GM21717 (cell line): ENCODE measurements at regions not wholly inside any gene's neighbourhood (a gene's known extent, or its start where the extent isn't known, plus 50 kb on each side); places are given as distances from the start of the nearest gene placed in this dataset.

Experiments
- ATAC-seq: cut with Tn5 transposase; IDR thresholded peaks from one replicate; pipeline ENCODE4 v1.9.1; 2021; ENCODE audit warnings: mild to moderate bottlenecking, moderate library complexity; ENCODE audit not compliant: unreplicated experiment

DNA sequence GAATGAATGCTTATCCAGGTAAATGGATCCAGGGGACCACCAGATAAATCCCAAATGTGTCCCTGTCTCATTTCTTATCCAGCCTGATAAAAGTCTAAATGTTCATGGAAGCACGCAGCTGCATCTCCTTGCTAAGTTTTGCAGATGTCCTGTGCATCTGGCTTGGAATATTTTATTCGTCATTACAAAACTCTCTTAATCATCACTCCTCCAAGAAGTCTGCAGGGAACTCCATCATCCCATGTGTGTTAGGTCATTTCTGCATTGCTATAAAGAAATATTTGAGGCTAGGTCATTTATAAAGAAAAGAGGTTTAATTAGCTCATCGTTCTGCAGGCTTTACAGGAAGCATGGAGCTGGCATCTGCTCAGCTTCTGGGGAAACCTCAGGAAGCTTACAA is 297.2 kb downstream of the HS3ST1 start:
- no peak for ATAC-seq

DNA sequence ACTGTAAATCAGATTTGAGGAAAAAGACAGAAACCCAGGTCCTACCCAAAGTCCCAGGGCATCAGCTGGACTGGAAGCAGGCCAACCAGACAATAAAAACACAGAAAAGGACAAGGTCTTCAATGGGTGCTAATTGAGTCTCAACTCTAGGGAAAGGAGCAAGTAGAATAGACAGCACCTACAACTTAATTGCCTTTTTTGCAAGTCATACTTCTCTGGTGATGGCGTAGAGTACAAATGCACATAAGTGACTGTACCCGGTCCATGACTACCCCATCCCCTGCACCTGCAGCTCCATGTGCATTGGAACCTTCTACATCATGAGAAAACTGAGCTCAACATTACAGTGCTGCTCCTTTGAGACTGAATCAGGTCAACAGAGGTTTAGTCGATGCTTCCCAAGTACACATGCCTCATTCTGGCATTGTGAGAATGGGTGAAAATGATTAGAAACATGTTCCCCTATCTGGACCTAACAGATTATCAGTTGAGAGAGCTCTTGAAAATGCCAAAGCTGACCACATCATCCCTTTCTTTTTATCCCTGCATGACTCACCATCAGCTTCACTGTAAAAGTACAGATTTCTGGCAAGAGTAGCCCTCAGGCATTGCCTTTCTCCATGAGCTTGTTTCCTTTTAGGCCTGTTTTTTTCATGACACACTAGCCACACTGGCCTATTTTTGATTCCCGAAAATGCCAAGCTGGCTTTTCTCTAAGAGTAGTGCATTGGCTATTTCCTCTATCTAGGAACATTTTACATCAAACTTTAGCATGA is 298.3 kb downstream of the HS3ST1 start:
- no peak for ATAC-seq

DNA sequence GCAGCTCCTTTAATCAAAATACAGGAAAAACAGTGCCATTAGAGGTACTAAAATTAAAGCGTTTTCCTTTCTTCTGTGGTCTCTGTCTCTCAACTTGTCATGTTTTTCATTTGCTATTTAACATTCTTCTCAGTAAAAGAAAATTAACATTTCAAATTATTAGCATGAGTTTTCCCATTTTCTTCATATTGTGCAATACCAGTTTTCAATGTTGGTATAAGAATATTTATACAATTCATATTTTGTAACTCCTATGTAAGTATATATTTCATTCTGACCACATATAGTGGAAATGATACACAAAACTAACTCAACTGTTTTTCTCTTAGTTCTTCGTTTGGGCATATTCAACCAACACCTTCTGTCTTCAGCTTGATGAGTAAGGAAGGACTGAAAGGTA is 308.3 kb downstream of the HS3ST1 start:
- no peak for ATAC-seq

DNA sequence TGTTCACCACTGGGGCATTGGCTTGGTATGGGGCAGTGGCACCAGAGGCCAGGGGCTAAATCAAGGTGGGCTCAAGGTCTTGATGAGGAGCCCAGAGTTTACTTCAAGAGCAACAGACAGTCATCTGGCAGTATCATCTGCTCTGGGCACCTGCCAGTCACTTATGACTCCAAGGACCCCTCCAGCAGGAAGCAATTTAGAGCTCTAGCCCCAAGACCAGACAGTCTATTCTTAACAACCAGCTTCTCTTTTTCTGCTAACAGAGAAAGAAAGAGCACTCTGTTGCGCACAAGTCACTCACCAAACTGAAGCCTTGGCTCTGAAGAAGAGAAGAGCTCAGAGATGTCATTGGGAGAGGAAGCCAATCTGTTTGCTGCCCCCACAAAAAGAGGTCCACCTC is 309.2 kb downstream of the HS3ST1 start:
- no peak for ATAC-seq

DNA sequence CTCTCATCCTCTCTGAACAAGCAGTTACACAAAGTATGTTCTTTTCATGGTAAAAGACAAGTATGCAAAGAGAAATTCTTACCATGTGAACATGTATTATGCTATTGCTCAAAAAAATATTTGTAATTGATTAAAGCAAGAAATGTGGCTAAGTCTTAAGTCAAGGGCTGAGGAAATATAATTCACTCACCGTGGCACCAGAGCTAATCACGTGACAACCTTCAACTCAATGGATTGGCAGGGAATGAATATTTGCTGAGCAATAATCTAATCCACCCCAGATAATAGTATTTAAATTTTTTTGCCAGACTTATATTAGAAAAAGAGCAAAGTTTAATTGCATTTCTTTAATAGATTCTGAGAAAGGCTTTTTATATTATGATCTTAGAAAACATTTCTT is 310.2 kb downstream of the HS3ST1 start:
- ATAC-seq: no peak

DNA sequence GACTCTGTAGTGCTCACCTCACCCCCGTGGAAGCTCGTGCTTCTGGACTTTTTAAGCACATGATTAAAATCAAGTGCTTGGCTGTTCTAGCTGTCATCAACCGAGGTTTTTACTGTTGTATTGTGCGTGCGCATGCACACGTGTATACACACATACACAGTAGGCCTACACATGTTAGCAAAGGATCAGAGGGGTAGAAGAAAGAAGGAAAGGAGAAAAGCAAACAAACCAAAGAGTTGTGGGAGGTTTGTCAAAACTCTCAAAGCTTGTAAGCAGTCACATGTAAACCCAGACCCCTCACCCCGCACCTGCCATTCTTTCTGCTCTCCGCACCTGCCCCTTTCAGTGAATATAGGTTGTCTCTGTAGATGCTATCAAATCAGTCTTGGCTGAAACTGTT is 311.8 kb downstream of the HS3ST1 start:
- no peak for ATAC-seq

DNA sequence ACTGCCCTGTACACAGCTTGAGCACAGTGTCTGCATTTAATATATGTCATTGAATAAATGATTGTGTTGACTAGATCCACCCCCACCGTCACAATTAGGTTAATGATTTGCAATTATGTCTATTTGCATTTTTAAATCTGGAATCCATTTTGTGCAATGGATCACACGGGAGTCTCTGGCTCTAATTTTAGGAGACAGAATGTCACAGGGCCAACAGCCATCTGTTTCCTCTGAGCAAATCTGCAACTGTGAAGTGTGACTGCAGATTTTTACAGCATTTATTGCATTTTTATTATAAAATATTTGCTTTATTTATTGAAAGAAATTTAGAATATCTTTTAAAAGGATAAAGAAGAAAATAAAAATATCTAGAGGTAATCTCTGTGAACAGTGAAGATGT is 316.8 kb downstream of the HS3ST1 start:
- no peak for ATAC-seq

DNA sequence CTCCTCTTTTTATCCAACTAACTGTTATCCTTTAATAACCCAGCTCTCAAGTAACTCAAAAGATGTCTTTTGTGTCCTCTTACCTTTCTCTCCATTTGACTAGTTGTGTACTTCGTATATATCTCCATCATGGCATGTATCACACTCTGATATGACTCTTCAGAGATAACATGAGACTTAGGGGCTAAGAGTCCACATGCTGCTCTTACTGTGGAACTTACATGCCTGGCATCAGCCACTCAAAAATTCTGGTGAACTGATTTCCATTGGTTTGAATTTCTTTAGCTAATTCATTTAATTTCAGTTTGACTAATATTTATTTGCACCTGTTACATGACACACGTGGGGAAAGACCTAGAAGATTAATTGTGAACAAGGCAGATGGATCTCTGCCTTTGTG is 317.3 kb downstream of the HS3ST1 start:
- ATAC-seq: no peak

DNA sequence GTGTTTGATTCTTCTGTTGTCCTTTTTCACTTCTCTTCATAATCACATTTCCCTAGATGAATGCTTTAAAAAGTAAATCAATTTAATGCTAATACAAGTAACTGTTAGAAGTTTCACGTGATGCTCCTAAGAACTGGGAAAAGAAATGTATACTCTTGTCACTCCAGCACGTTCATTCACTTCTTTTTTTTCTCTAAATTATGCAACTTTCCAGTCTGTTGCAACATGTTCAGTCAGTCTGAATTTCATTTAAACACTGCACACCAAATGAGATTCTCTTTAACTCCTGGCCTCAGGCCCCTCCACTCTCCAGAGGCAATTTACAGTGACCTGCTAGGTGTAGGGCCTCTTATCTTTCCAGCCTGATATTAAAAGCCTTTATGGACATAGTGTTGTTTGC is 321.9 kb downstream of the HS3ST1 start:
- ATAC-seq: no peak

DNA sequence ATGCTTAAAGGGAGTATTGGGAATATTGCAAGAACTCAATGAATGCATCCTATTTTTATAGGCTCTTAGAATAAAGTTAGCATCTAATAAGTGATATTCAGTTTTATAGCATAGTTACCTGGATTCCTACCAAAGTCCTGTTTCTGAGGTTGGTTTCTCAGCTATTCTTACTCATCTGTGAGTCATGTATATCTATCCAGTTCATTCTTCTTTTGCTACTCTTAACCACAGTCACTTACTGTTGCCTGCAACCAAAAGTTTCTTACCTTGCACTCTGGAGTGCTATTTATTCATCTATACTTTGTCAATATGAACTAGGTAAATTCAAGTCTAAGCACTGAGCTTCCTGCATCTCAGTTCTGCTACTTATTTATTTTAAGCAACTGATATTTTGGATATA is 322.5 kb downstream of the HS3ST1 start:
- no peak for ATAC-seq

DNA sequence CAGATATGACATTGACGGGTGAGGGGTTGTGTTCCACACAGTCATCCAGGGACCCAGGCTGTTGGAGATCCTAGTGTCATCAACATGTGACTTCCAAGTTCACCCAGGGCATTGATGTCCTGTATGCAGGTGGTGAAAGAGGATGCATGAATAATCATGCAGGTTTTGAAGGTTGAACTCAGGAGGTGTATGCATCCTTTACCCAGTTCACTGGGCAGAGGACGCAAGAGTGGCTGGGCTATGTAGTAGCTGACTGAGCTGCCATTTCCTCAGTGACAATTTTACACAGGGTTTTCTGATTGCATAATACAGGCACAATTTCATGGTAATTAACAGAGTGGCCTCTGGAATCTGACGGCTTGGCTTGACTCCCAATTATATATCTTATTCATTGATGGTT is 323.0 kb downstream of the HS3ST1 start:
- ATAC-seq: no peak

DNA sequence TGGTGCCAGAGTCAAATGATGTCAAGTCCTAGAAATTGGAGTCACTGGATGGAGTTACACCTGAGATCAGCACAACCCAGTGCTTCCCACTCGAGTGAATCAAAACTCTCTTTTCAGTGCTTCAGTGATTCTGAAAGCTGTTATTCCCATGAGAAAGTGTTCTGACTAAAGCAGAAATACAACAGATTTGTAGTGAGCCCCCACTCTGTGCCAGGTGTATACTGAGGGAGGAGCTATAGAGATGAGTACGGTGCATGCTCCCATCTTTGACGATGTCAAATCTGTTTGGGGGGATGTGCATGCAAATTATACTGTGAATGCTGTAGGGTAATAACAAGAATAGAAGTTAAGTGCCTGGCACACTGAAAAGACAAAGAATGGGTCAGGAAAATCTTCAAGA is 330.2 kb downstream of the HS3ST1 start:
- peak; percentile 54 for ATAC-seq

DNA sequence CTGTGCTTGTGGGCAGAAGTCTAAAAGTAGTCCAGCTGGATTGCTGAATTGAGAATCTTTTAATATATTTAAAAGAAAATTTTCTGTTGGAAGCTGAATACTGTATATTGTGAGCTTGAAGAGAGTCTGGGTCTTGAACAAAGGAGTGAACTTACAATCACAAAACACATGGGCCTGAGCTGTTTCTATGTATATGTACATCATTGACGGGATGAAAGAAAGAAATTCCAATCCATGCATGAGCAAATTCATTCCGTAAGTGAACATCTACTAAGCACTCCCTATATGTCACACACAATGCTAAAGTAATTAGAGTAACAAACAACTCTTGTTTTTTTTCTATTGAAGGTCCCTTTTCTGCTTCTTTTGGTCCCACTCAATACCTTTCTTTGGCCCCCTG is 331.0 kb downstream of the HS3ST1 start:
- ATAC-seq: no peak

DNA sequence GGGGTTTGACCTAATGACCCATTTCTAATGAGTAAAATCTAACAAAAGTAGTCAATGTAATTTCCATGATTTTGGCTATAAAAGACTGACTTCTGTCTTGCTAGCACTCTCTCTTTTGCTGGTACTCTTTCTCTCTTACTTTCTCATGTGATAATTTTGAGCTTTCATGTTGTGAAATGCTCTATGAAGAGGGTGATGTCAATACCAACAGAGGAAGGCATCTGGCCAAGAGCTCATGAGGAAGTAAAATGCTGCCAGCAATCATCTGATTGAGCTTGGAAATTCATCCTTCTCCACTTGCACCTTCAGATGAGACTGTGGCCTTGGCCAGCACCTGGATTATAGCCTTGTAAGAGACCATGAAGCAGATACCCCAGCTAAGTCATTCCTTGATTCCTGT is 347.7 kb downstream of the HS3ST1 start:
- ATAC-seq: no peak

DNA sequence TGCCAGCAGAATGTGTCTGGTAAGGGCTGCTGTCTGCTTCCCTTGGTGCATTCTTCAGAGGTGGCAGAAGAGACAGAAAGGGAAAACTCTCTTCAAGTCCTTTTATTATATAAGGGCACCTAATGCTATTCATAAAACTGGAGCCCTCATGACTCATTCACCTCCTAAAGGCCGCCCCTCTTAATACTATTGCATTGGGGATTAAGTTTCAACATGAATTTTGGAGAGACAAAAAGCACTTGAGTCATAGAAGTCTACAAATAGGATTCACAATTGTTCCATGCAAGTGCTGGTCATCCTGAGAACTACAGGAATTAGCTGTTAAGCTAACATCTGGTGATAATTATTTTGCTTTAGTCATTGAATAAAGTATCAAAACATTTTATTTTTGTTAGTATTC is 349.5 kb downstream of the HS3ST1 start:
- no peak for ATAC-seq

DNA sequence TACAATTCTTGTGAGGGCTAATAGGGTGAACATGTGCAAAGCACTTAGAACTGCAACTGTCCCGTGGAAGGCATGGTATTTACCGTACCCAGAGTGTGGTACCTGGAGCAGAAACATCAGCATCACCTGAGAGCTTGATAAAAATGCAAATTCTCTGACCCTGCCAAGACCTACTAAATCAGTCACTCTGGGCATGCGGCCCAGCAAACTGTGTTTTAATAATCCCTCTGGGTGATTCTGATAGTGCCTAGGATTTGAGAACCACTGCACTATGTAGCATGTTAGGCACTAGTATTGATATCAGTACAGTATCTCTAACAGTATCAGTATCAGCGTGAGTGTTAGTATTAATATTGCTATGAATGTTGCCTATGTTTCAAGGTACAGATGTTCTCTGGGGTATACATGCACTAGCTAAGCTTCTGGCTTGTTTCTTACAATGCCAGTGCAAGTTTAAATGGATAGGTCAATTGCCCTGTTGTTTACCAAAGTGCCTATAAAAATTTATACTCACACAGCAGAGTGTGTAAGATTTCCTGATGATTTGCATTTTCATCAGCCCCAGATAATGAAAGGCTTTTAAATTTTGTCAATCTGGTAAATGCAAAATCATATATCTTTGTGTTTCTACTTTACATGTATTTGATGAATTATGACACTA is 354.0 kb downstream of the HS3ST1 start:
- no peak for ATAC-seq

DNA sequence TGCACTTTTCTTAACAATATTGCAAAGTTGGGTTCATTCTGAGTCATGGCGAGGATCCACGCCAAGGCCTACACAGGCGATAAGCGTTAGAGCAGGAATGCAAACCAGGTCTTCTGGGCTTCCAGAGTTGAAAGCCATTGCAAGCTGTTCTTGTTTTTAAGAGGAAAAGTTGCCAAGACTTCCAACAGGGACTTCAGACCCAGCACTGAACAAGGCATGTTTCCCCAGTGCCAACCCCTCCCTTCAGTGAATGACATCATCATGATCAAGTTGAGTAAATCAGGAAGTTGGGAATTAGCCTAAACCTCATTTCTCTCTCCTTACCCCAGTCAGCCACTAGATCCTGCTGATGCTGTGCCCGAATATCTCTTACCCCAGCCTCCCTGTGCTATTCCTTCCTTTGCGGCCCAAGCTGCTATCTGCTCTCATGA is 355.1 kb downstream of the HS3ST1 start:
- no peak for ATAC-seq

DNA sequence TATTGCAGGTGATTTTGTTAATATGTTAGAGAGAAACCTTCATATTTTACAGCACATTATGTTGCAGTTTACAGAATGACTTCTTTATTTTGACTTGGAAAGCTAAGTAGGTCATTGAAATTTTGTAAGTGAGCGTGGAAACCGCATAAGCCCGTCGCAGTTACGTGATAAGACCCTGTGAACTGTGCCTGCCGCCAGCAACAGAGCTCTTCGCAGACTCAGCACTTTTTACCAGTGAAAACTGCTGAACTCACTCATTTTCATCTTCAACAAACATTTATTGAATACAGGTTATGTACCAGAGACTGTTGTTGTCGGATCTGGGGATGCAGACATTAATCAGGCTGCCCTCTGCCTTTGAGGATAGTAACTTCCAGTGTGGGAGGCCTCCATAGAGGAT is 355.7 kb downstream of the HS3ST1 start:
- no peak for ATAC-seq

DNA sequence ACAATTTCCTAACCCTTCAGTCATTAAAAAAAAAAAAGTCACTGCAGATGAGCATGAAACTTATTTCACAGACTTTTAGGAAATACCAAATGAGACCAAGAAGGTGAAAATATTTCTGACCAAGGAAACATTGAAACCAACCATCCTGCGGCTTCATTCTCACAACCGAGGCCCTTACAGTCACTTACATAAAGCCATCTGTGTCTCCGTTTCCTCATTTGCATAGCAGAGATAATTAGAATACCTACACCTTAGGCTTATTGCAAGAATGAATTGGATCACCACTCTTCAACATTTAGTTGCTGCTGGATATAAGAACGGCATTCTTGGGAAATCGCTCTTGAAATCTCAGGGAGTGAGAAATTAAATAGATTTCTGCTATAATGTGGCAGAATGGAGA is 356.2 kb downstream of the HS3ST1 start:
- no peak for ATAC-seq

DNA sequence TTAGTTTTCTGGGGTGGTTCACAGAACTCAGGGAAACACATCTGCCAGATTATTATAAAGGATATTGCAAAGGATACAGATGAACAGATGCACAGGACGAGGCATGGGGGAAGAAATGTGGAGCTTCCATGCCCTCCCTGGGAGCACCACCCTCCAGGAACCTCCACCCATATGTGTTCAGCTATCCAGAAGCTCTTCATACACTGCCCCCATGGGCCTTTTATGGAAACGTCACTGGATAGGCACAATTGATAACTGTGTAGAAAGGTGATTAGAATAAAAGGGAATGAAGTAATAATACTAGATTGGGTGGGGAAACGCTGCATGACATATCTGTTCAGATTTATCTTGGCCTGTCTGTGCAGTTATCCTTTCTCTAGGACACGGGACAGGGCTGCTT is 357.9 kb downstream of the HS3ST1 start:
- no peak for ATAC-seq

DNA sequence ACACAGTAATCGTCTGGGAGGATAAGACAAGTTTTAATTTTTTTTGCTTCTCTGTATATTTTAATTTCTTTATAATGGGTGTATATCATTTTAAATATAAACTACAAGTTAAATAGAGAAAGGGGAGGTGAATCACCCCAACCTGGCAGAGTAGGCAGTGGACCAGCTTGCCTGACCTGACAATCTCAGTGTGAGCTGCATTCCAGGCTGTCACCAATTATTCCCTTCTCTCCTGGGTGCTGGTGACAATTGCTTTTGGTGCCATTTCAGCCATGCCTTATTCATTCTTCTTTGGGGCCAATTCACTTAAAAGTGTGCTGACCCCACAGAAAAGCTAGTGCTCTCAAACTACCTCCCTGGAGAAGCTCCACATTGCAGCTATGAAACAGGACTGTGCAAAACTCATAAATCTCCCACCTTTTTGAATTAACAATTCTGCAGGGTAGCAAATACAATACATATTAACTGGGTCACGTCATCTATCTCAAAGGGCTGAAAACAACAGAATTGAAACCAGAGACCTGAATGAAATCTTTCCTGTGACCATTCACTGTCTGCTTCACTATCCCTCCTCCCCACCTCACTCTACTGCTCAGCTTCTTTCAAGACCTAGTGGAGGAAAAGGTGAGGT is 359.0 kb downstream of the HS3ST1 start:
- no peak for ATAC-seq

DNA sequence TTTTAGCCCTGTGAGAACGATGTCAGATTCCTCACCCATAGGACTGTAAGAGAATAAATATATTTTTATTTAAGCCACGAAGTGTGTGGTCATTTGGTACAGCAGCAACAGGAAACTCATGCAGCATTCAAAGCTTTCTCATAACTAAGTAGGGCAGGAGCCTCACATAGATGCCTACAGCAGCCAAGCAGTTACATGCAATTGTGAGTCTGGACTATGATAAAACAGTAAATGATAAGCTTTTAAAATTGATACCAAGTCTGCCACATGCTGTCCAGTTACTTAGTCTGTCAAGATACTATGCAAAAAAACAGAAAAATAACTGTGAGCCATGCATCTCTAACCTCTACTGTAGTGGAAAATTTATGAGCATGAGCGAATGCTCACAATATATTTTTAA is 359.6 kb downstream of the HS3ST1 start:
- ATAC-seq: no peak
